CD4-positive, alpha-beta T cell treated with Interleukin-17A for 4 hours (primary cell): ENCODE measurements at regions not wholly inside any gene's neighbourhood (a gene's known extent, or its start where the extent isn't known, plus 50 kb on each side); places are given as distances from the start of the nearest gene placed in this dataset.
A peak's percentile ranks its signal among the peaks of the same experiment; 100 is the strongest.
"Not testable (repeated sequence)": the region's sequence is repeated elsewhere in the genome, so short reads cannot be mapped to it uniquely, and the experiment has no call there.

ENCODE experiments used
- DNase-seq: peaks from one replicate; pipeline ENCODE4 v3.0.0-alpha.2; 2020; ENCODE audit warnings: mixed read lengths

GRCh38 chr19:27844261-27844660, 1368.7 kb downstream of the UQCRFS1 start:
- DNase-seq = no peak

DNA sequence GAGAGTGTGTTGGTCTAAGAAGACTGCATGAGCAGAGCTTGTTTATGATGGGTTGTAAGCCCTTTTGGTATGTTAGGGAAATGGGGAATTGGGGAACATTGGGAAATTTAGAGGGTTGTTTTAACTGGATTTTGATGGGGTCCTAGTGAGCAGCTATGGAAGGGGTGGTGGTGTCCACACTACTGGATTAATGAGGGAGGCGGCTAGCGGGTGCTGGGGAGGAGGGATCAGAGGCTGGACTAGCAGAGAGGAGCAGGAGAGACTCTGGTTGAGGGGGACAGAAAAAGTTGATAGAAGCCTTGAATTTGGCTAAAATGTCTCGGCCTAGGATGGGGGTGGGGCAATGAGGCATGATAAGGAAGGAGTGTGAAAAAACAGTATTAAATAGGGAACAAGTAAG, 1369.1 kb downstream of the UQCRFS1 start:
- DNase-seq = no peak

DNA sequence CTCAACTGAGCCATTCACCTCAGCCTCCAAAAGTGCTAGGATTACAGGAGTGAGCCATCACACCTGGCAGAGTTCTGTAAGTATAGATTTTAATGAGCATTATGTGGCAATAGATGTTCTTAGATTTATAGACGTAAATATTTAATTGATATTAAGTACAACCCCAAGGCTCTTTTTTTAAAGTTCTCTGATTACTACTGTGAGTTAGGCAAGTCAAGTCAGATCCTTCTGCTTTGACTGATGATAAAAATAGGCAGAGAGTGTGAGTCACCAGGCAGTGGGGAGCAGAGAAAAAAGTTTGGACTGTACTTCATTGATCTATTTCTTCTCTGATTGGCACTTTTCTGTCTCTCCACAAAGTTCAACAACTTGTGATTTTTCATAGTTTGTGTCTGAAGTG, 1379.9 kb downstream of the UQCRFS1 start:
- no peak for DNase-seq

- no peak for DNase-seq
Observed at GRCh38 chr19:27828829-27829228, 1384.1 kb downstream of the UQCRFS1 start.

DNA sequence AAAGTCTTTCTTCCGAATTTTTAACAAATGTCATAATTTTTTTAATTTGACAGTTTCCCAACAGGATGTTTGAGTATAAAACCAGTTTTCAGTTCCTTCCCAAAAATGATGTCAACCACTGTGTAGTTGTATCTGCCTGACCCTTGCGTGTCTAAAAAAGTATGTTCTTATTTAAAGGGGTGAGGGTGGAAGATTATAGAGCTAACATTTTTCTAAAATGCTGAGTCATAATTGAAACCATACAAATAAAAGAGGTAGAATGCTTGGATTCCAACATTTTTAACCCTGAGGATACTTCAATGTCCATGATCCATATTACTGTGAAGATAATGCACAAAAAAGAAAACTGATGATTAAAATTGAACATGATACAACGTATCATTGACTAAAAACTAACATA, 1388.8 kb downstream of the UQCRFS1 start:
- no peak for DNase-seq

GRCh38 chr19:27822336-27822735, 1390.6 kb downstream of the UQCRFS1 start:
- DNase-seq = no peak

- no peak for DNase-seq
Observed at GRCh38 chr19:27821418-27822018, 1391.4 kb downstream of the UQCRFS1 start.

DNA sequence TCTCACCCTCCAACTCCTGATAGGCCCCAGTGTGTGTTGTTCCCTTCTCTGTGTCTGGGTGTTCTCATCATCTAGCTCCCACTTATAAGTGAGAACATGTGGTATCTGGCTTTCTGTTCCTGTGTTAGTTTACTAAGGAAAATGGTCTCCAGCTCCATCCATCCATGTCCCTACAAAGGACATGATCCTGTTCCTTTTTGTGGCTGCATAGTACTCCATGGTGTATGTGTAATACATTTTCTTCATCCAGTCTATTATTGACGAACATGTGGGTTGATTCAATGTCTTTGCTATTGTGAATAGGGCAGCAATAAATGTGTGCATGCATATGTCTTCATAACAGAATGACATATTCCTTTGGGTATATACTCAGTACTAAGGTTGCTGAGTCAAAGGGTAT, 1397.0 kb downstream of the UQCRFS1 start:
- no peak for DNase-seq

DNA sequence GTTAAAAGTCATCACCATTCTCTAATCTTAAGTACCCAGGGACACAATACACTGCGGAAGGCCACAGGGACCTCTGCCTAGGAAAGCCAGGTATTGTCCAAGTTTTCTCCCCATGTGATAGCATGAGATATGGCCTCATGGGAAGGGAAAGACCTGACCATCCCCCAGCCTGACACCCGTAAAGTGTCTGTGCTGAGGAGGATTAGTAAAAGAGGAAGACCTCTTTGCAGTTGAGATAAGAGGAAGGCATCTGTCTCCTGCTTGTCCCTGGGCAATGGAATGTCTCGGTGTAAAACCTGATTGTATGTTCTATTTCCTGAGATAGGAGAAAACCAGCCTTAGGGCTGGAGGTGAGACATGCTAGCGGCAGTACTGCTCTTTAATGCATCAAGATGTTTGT, 1398.1 kb downstream of the UQCRFS1 start:
- DNase-seq = not testable (repeated sequence)

GRCh38 chr19:27814274-27814673, 1398.7 kb downstream of the UQCRFS1 start:
- DNase-seq = not testable (repeated sequence)

DNA sequence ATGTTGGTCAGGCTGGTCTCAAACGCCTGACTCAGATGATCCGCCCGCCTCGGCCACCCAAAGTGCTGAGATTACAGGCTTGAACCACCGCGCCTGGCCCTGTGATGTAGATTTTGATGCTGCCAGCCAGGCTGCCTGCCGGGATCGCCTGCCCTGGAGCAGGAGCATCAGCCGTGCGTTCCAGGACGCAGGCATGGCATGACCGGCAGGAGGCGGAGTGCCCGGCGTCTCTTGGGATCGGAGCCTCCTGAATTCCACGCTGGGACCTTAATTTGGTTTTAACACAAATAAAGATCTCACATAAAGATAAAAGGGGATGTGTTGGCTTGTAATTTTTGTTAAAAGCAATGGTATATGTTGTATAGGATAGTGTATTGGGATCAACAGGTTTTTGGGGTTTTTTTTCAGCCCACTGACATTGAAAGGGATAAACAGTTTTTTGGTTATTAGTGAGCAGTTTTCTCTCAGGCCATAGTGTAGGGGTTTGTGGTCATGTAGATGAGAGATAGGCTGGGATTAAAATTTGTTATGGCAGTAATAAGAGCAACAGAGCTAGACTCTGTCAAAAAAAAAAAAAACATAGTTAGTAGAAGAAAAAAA, 1406.4 kb downstream of the UQCRFS1 start:
- DNase-seq = no peak

DNA sequence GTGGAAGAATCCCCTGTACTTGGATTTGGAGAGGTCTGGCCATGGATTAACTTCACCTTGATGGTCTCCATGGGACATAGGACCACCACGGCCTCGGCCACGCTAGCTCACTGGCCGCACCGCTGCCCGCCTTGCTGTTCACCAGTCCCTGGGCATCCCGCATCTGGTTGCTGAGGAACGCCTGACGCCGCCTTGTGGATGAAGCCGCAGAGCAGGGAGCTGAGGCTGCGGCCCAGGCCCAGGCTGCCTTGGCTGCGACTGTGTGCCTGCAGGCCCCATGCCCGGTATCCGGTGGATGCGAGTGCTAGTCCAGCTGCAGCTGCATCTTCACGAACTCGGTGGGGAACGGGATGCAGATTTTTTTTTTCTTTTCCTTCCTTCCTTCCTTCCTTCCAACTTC, 1407.1 kb downstream of the UQCRFS1 start:
- DNase-seq = no peak

DNA sequence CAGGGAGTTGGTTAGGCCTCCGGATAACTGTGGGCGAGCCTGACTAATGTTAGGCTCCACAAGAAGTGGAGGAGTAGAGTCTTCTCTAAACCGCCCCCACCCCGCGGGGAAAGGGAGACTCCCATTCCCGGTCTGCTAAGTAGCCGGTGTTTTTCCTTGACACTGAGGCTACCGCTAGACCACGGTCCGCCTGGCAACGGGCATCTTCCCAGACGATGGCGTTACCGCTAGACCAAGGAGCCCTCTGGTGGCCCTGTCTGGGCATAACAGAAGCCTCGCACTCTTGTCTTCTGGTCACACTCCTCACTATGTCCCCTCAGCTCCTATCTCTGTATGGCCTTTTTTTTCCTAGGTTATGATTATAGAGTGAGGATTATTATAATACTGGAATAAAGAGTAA, 1410.7 kb downstream of the UQCRFS1 start:
- not testable (repeated sequence) for DNase-seq

DNA sequence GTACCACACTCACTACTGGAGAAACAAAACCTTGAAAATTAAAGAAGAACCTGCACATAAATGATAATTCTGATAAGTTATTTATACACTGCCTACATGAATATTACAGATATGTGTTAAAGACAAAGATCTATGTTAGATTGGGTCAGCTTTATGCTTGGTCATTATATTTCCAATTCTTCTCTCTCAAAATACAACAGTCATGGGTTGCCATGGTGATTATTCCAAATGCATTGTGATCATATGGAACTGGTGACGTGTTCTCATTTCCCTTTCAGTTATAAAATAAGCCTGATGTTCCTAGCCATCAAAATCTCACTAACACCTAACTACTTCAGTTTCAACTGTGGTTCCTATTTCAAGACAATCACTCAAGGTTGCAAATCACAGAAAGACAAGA, 1416.4 kb downstream of the UQCRFS1 start:
- DNase-seq = no peak

- no peak for DNase-seq
Observed at GRCh38 chr19:27796073-27796472, 1416.9 kb downstream of the UQCRFS1 start.

DNA sequence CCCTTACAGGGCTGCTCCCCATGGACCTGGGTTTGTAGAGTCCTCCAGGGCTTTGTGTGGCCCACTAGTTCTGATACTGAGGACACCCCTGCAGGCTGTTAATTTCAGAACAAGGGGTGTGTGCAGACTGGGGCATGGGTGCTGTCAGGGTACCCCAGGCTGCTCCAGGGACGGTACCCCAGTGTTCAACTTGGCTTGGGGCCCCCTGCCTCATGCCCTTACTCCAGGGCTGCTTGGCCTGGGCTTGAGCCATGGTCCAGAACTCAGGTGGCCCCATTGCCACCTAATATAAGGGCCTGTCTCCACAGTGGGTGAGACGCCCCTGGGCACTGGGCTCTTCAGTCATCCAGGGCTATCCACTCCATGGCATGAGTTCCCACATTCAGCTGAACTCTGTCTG, 1417.6 kb downstream of the UQCRFS1 start:
- no peak for DNase-seq

DNA sequence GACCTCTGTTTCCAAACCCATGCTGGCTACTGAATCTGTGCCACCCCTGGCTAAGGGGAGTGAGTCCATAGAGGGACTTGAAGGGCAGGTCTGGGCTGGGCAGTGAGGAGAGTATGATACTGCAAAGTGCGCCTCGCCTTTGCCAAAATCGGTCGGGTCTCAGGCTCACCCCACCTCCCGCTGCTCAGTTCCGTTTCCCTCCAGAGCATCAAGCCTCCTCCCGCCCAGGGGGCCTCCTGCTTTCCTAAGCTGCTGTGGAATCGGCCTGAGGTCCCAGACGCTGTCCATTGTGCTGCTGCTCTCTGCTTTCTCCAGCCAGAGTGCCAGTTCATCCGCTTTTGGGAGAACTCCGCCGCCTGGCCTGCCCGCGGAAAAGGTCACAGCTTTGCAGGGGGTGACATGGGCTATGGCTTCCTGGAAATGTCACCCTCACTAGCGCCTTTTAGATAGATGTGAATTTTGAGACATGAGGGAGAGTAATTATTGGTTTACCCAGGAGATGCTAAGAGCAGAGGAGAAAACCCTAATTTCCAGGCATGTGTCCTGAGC, 1418.4 kb downstream of the UQCRFS1 start:
- DNase-seq = no peak

DNA sequence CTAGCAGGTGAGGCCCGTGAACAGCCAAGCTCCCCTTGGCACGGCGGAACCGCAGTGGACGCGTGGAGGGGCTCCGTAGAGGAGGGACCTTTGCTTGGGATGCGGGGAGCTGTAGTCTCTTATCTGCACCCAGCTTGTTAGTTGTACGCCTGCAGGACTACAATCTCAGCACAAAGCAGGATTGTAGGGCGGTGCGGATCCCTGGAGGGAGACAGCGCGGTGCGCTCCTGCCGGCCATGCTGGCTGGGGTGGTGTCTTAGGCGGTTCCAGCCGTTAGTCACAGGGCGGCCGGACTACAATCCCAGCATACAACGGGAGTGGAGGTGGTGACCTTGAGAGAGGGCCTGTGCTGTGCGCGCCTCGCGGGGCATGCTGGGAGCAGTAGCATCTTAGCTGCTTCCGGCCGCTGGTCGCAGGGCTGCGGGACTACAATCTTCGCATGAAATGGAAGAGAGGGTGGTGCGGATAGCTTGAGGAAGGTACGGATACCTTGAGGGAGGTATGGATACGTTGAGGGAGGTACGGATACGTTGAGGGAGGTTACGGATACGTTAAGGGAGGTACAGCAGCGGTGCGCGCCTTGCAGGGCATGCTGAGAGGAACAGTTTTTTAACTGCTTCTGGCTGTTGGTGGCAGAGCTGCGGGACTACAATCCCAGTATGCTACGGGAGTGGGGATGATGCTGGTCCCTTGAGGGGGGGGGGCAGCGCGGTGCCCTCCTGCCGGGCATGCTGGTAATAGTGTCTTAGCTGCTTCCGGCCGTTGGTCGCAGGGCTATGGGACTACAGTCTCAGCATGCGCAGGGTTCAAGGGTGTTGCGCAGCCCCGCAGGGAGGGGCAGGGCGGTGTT, 1419.1 kb downstream of the UQCRFS1 start:
- peak; percentile 90 for DNase-seq

GRCh38 chr19:27793128-27793643, 1419.8 kb downstream of the UQCRFS1 start:
- peak; percentile 73 for DNase-seq

DNA sequence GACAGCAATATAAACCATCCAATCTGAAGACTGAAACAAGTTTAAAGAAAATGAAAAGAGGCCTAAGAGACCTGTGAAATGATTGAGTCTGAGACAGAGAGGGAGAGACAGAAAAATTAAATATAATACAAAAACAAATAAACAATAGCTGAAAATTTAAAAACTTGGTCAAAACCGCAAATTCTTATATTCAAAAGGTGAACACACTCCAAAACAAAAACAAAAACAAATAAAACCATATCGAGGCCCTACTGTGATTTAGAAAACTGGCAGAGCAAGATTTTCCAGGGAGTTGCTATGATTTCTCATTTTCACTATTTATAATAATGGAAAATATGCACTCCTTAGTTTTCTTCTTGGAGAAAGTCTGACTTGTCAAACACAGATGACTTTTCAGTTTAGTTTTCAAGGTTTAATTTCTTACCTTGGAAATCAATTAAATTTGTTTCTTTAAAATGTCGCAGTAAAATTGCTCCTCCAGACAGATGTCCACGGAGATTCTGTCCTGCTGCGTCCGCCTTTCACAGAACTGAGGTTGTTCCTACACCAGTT, 1420.3 kb downstream of the UQCRFS1 start:
- no peak for DNase-seq

DNA sequence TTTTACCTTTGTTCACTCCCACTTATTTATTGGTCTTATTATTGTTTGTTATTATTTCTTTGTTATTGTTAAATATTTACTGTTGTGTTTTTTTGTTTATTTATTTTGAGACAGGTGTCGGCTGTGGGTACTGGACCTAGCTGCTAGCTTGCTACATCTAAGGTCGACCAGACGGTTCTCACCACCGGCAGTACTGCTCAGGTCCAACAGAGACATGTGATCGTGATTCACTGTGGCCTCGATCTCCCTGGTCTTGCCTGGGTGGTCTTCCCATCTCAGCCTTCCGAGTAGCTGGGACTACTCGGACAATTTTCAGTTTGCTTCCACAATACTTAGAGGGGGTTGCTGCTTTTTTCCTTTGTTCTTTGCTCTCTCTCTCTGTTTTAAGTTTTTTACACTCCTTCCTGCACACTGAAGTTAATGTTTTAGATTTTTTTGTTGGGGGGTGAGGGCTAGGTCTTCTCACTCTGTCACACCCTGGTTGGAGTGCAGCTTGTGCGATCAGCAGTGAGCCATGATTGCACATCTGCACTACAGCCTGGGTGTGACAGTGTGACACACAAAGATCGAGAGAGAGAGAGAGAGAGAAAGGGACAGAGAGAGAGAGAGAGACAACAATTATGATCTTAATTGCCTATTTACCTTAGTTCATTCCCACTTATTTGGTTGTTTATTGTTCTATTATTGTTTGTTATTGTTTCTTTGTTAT, 1432.4 kb downstream of the UQCRFS1 start:
- DNase-seq = no peak

DNA sequence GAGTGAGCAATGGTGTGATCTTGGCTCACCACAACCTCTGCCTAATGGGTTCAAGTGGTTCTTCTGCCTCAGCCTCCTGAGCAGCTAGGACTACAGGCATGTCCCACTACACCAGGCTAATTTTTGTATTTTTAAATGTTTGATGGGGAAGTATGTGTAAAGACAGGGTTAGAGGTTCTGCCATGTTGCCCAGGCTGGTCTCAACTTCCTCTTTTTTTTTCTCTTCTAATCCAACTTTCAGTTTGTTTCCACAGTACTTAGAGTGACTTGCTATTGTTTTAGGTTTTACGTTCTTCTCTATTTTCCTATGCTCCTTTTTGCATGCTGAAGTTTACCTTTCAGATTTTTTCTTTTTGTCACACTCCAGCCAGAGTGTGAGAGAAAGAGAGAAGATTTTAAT, 1433.0 kb downstream of the UQCRFS1 start:
- no peak for DNase-seq

DNA sequence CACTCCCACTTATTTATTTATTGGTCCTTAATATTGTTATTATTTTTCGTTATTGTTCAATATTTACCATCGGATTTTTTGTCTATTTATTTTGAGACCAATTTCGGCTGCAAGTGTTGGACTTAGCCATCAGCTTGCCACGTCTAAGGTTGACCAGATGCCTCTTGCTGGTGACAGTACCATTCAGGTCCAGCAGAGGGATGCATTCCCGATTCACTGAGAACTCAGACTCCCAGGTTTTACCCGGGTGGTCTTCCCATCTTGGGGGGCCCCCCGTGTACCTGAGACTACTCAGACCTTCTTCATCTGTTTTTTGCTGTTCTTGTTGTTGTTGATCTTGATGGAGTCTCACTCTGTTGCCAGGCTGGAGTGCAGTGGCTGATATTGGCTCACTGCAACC, 1435.2 kb downstream of the UQCRFS1 start:
- no peak for DNase-seq
